Muscle layer of duodenum (tissue), 2 donors: ENCODE measurements at regions not wholly inside any gene's neighbourhood (a gene's known extent, or its start where the extent isn't known, plus 50 kb on each side); places are given as distances from the start of the nearest gene placed in this dataset.

Experiments used
- H3K27ac ChIP-seq: one replicate; pipeline ENCODE4 v1.7.0; 2013; ENCODE audit warnings: mild to moderate bottlenecking, low read length
- H3K27me3 ChIP-seq: one replicate; pipeline ENCODE4 v1.7.0; 2013; ENCODE audit warnings: low read depth, mild to moderate bottlenecking, control low read depth, low read length
- H3K36me3 ChIP-seq, 2 donors: one replicate each; pipeline ENCODE4 v1.7.0; 2013; ENCODE audit warnings: low read length in 2 of 2, control low read depth in 1 of 2, mild to moderate bottlenecking in 1 of 2; ENCODE audit not compliant: insufficient read depth in 2 of 2, control insufficient read depth in 1 of 2
- H3K4me1 ChIP-seq, 2 donors: one replicate each; pipeline ENCODE4 v1.7.0; 2013; ENCODE audit warnings: low read length in 2 of 2, mild to moderate bottlenecking in 2 of 2, control low read depth in 1 of 2, moderate library complexity in 1 of 2; ENCODE audit not compliant: insufficient read depth in 2 of 2, control insufficient read depth in 1 of 2
- H3K4me3 ChIP-seq, 2 donors: one replicate each; pipeline ENCODE4 v1.7.0; 2013; ENCODE audit warnings: low read length in 2 of 2, low read depth in 1 of 2, mild to moderate bottlenecking in 1 of 2
- H3K9me3 ChIP-seq, 2 donors: one replicate each; pipeline ENCODE4 v1.7.0; 2013; ENCODE audit warnings: low read length in 2 of 2, control low read depth in 1 of 2, mild to moderate bottlenecking in 1 of 2; ENCODE audit not compliant: control insufficient read depth in 1 of 2
- donor health status: healthy.

GRCh38 chr3:187996609-187997008, 157.3 kb upstream of the LPP start:
- H3K36me3 ChIP-seq = no peaks in the 10 kb centered on the region
- H3K4me1 ChIP-seq = peaks cover 0 to 7% of the 10 kb centered on the region in 2 donors
- no peak overlapping the region for H3K4me3 ChIP-seq
- no peaks in the 10 kb centered on the region for H3K9me3 ChIP-seq
- no peak overlapping the region for H3K27ac ChIP-seq
- no peaks in the 10 kb centered on the region for H3K27me3 ChIP-seq

GRCh38 chr3:187997490-187997889, 156.5 kb upstream of the LPP start:
- no peak overlapping the region for H3K27ac ChIP-seq
- H3K4me3 ChIP-seq = no peak overlapping the region
- H3K4me1 ChIP-seq = peaks cover 0 to 7% of the 10 kb centered on the region in 2 donors

DNA sequence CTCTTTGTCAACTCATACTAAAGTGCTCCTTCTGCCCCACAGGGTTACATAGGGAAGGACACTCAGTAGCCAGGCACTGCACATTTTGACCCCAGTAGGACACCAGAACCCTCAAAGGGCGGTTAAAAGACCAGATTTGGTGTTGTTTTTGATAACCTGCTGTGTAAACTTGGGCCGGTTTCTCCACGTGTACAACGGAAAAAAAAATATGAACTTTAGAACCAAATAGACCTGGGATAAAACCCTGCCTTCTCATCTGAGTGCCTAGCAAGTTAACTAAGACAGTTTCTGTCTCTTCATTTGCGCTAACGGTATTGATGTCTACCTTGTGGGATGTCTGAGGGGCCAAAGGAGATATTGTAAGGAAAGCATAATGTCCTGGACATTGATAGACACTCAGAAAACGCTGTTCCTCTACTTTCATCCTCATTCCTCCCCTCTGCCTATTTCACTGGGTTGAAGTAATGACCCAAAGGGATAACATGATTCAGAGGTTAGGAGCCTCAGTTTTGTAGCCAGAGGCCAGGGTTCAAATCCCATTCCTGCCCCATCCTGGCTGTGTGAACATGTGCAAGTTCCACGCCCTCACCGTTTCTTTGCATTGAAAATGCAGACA, 155.9 kb upstream of the LPP start:
- no peaks in the 10 kb centered on the region for H3K27me3 ChIP-seq
- H3K4me3 ChIP-seq = no peak overlapping the region
- H3K27ac ChIP-seq = no peak overlapping the region
- peaks cover 0 to 7% of the 10 kb centered on the region in 2 donors for H3K4me1 ChIP-seq
- no peaks in the 10 kb centered on the region for H3K36me3 ChIP-seq
- H3K9me3 ChIP-seq = no peaks in the 10 kb centered on the region

More at GRCh38 chr3:187997490-187997889, 156.5 kb upstream of the LPP start:
- Histone ChIP-seq H3K27me3 (no peaks in the 10 kb centered on the region), H3K9me3 (no peaks in the 10 kb centered on the region), H3K36me3 (no peaks in the 10 kb centered on the region)

DNA sequence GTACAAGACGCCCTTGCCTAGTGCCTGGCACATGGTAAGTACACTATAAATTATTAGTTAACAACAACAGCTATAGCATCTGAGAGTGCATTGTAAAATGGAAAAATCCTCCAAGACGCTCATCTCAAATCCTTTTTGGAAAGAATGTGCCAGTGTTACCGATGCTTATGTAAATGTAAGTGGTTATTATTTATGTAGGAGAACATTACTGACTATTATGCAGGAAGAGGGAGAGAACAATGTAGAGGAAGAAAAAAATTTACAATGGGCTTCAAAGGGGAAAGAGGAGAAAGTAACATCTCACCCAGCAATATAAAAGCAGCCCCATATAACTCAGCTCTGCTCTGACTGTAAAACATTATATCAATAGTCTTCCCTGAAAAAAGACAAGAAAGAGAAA, 155.3 kb upstream of the LPP start:
- no peaks in the 10 kb centered on the region for H3K27me3 ChIP-seq
- no peaks in the 10 kb centered on the region for H3K9me3 ChIP-seq
- H3K36me3 ChIP-seq = no peaks in the 10 kb centered on the region
- H3K4me3 ChIP-seq = no peak overlapping the region
- H3K4me1 ChIP-seq = peaks cover 0 to 9% of the 10 kb centered on the region in 2 donors
- H3K27ac ChIP-seq = no peak overlapping the region

GRCh38 chr3:187999821-188000220, 154.1 kb upstream of the LPP start:
- H3K27me3 ChIP-seq = no peaks in the 10 kb centered on the region
- no peaks in the 10 kb centered on the region for H3K36me3 ChIP-seq
- H3K27ac ChIP-seq = no peak overlapping the region
- no peak overlapping the region for H3K4me3 ChIP-seq
- no peaks in the 10 kb centered on the region for H3K9me3 ChIP-seq
- peaks cover 0 to 12% of the 10 kb centered on the region in 2 donors for H3K4me1 ChIP-seq

DNA sequence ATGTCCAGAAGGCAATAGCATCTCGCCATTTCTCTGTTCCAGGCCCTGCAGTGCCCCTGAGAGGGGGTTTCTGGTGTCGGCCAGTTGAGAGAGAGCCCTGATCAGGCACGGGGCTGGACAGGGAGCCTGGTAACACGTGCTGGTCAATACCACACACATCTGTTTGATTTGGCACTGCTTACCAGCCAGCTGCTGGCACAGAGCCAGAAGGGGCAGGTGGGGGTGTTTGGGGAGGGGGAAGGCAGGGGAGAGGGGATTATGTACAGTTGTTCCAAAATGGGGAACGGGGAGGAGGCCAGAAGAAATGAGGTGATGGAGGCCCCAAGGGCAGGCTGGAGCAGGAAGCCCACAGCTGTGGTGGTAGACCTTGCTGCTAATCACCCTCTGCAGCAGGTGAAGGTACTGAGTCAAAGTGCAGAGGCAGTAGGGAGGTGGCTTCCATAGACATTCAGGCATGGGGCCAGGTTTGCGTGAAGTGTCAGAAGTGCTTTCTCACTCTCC, 153.5 kb upstream of the LPP start:
- Histone ChIP-seq H3K4me3 (no peak overlapping the region), H3K27ac (no peak overlapping the region), H3K36me3 (no peaks in the 10 kb centered on the region), H3K27me3 (no peaks in the 10 kb centered on the region), H3K4me1 (peaks cover 0 to 12% of the 10 kb centered on the region in 2 donors), H3K9me3 (no peaks in the 10 kb centered on the region)

- no peaks in the 10 kb centered on the region for H3K9me3 ChIP-seq
- peaks cover 0 to 12% of the 10 kb centered on the region in 2 donors for H3K4me1 ChIP-seq
- no peaks in the 10 kb centered on the region for H3K36me3 ChIP-seq
- no peak overlapping the region for H3K4me3 ChIP-seq
- H3K27ac ChIP-seq = no peak overlapping the region
- H3K27me3 ChIP-seq = no peaks in the 10 kb centered on the region
Measured at GRCh38 chr3:188001093-188001492, 152.9 kb upstream of the LPP start.

GRCh38 chr3:188001926-188002325, 152.0 kb upstream of the LPP start:
- H3K27me3 ChIP-seq = no peaks in the 10 kb centered on the region
- H3K9me3 ChIP-seq = no peaks in the 10 kb centered on the region
- H3K4me3 ChIP-seq = no peak overlapping the region
- H3K4me1 ChIP-seq = peaks cover 0 to 12% of the 10 kb centered on the region in 2 donors
- H3K36me3 ChIP-seq = no peaks in the 10 kb centered on the region
- no peak overlapping the region for H3K27ac ChIP-seq

- no peaks in the 10 kb centered on the region for H3K27me3 ChIP-seq
- H3K4me3 ChIP-seq = no peak overlapping the region
- H3K27ac ChIP-seq = no peak overlapping the region
- peaks cover 0 to 12% of the 10 kb centered on the region in 2 donors for H3K4me1 ChIP-seq
- no peaks in the 10 kb centered on the region for H3K36me3 ChIP-seq
- no peaks in the 10 kb centered on the region for H3K9me3 ChIP-seq
Measured at GRCh38 chr3:188002626-188003138, 151.3 kb upstream of the LPP start.

- Histone ChIP-seq H3K36me3 (no peaks in the 10 kb centered on the region), H3K9me3 (no peaks in the 10 kb centered on the region), H3K4me1 (peaks cover 0 to 12% of the 10 kb centered on the region in 2 donors), H3K27me3 (no peaks in the 10 kb centered on the region), H3K4me3 (no peak overlapping the region), H3K27ac (no peak overlapping the region)
Measured at GRCh38 chr3:188003188-188004171, 150.5 kb upstream of the LPP start.

DNA sequence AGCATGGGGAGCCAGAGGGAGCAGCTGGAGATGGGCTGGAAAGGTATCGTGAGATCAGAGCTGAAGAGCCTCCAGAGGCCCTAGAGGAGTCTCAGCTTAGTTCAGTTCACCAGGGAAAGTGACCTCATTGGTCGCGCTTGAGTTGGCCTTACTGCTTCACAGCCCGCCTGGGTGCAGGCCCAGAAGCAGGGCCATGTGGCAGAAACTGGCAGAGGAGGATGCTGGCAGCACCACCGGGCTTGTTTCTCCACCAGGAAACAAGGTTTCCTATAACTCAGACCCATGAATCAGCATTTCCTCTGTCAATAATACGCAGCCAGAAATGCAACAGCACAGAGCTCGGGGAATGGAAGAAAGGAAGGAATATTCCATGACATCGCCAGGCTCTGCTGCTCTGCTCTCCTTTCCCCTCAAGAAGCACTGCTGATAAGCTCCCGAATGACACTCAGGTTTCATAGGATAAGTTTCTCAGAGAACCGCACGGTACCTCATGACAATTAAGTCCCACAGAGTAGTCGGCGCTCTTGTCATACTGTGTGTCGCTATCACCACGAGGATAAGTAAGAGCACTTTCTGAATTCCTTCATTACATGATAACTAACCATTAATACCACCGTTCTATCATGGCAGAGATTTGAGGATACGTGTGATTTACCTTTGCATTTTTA, 147.1 kb upstream of the LPP start:
- Histone ChIP-seq H3K36me3 (no peaks in the 10 kb centered on the region), H3K27ac (no peak overlapping the region), H3K27me3 (no peaks in the 10 kb centered on the region), H3K9me3 (no peaks in the 10 kb centered on the region), H3K4me3 (no peak overlapping the region), H3K4me1 (peaks cover 0 to 5% of the 10 kb centered on the region in 2 donors)
